Trophoblast cell (in vitro differentiated cells and primary cell): ENCODE measurements at regions not wholly inside any gene's neighbourhood (a gene's known extent, or its start where the extent isn't known, plus 50 kb on each side); places are given as distances from the start of the nearest gene placed in this dataset.

Experiments used
- DNase-seq, 2 donors: peaks; one replicate each; pipeline ENCODE4 v3.0.0-alpha.2; 2016
- H2AFZ ChIP-seq: 2 replicates; pipeline ENCODE4 v1.6.1; 2013; ENCODE audit warnings: low read length, moderate library complexity, mild to moderate bottlenecking; ENCODE audit not compliant: insufficient read depth, poor library complexity
- H2AK5ac ChIP-seq: 2 replicates; pipeline ENCODE4 v1.6.1; 2013; ENCODE audit warnings: mild to moderate bottlenecking, low read length
- H2BK120ac ChIP-seq: 2 replicates; pipeline ENCODE4 v1.6.1; 2013; ENCODE audit warnings: low read length, mild to moderate bottlenecking, moderate library complexity; ENCODE audit not compliant: insufficient read depth, poor library complexity
- H2BK12ac ChIP-seq: 2 replicates; pipeline ENCODE4 v1.6.1; 2013; ENCODE audit warnings: mild to moderate bottlenecking, low read length, moderate library complexity
- H2BK5ac ChIP-seq: 2 replicates; pipeline ENCODE4 v1.6.1; 2013; ENCODE audit warnings: low read length, low read depth, moderate library complexity, mild to moderate bottlenecking; ENCODE audit not compliant: poor library complexity
- H3K14ac ChIP-seq: 2 replicates; pipeline ENCODE4 v1.6.1; 2013; ENCODE audit warnings: mild to moderate bottlenecking, low read length
- H3K18ac ChIP-seq: 2 replicates; pipeline ENCODE4 v1.6.1; 2013; ENCODE audit warnings: mild to moderate bottlenecking, low read length
- H3K23ac ChIP-seq: 2 replicates; pipeline ENCODE4 v1.6.1; 2013; ENCODE audit warnings: low read length
- H3K27ac ChIP-seq: 2 replicates; pipeline ENCODE4 v1.5.1; 2013; ENCODE audit warnings: low read depth, mild to moderate bottlenecking, inconsistent platforms, low read length, moderate library complexity
- H3K27me3 ChIP-seq: 2 replicates; pipeline ENCODE4 v1.6.1; 2013; ENCODE audit warnings: inconsistent platforms, mild to moderate bottlenecking, low read length, moderate library complexity; ENCODE audit not compliant: insufficient read depth
- H3K36me3 ChIP-seq, 2 experiments: 1 replicate in 1 of 2; 2 replicates in 1 of 2; pipeline ENCODE4 v1.6.1; 2013; ENCODE audit warnings: low read length in 2 of 2, mild to moderate bottlenecking in 2 of 2, moderate library complexity in 1 of 2; ENCODE audit not compliant: insufficient read depth in 2 of 2, control insufficient read depth in 1 of 2
- H3K4ac ChIP-seq: 2 replicates; pipeline ENCODE4 v1.6.1; 2013; ENCODE audit warnings: low read depth, mild to moderate bottlenecking, low read length, moderate library complexity
- H3K4me1 ChIP-seq, 2 experiments: 1 replicate in 1 of 2; 2 replicates in 1 of 2; pipeline ENCODE4 v1.6.1; 2013; ENCODE audit warnings: low read length in 2 of 2, mild to moderate bottlenecking in 2 of 2, moderate library complexity in 1 of 2; ENCODE audit not compliant: insufficient read depth in 2 of 2, control insufficient read depth in 1 of 2
- H3K4me2 ChIP-seq: 2 replicates; pipeline ENCODE4 v1.6.1; 2013; ENCODE audit warnings: inconsistent platforms, mild to moderate bottlenecking, low read length, moderate library complexity
- H3K4me3 ChIP-seq: 2 replicates; pipeline ENCODE4 v1.5.1; 2013; ENCODE audit warnings: mild to moderate bottlenecking, low read depth, low read length, inconsistent platforms
- H3K79me1 ChIP-seq: one replicate; pipeline ENCODE4 v1.6.1; 2013; ENCODE audit warnings: low read length
- H3K79me2 ChIP-seq: 2 replicates; pipeline ENCODE4 v1.6.1; 2013; ENCODE audit warnings: low read length, mild to moderate bottlenecking; ENCODE audit not compliant: control insufficient read depth, insufficient read depth, poor library complexity
- H3K9ac ChIP-seq: 2 replicates; pipeline ENCODE4 v1.6.1; 2013; ENCODE audit warnings: mild to moderate bottlenecking, low read length
- H3K9me3 ChIP-seq: 2 replicates; pipeline ENCODE4 v1.6.1; 2013; ENCODE audit warnings: low read depth, mild to moderate bottlenecking, control low read depth, inconsistent platforms, low read length; ENCODE audit not compliant: insufficient read depth
- H4K12ac ChIP-seq: 2 replicates; pipeline ENCODE4 v1.6.1; 2013; ENCODE audit warnings: low read depth, mild to moderate bottlenecking, low read length, moderate library complexity
- H4K8ac ChIP-seq: 2 replicates; pipeline ENCODE4 v1.6.1; 2013; ENCODE audit warnings: low read depth, mild to moderate bottlenecking, low read length, moderate library complexity
- H4K91ac ChIP-seq: one replicate; pipeline ENCODE4 v1.6.1; 2013; ENCODE audit warnings: low read depth, mild to moderate bottlenecking, low read length, moderate library complexity
- WGBS: extraction: QIAGEN DNeasy Blood & Tissue Kit; methylation state at CpG from one replicate; pipeline ENCODE4 v1.1.7; 2013; ENCODE audit warnings: missing lambda C conversion rate; ENCODE audit not compliant: insufficient read length, insufficient coverage; ENCODE audit errors: extremely low coverage; 5-methylcytosine and 5-hydroxymethylcytosine counted together

GRCh38 chr10:111199587-111199986 lies 122.8 kb downstream of the ADRA2A start:
- no peaks in the 10 kb centered on the region for H3K9me3 ChIP-seq
- no peak overlapping the region for H3K4me2 ChIP-seq
- no peak overlapping the region for H3K9ac ChIP-seq
- H3K79me2 ChIP-seq, result no peaks in the 10 kb centered on the region
- no peak overlapping the region for H4K12ac ChIP-seq
- no peak overlapping the region for H3K18ac ChIP-seq
- no peak overlapping the region for H2AFZ ChIP-seq
- H3K79me1 ChIP-seq, result no peaks in the 10 kb centered on the region
- no peak overlapping the region for H4K8ac ChIP-seq
- no peaks in the 10 kb centered on the region for H3K27me3 ChIP-seq
- H4K91ac ChIP-seq, result no peak overlapping the region
- H2BK12ac ChIP-seq, result no peak overlapping the region
- no peak overlapping the region for H3K4ac ChIP-seq
- no peak overlapping the region for H2AK5ac ChIP-seq
- H3K4me3 ChIP-seq, result no peak overlapping the region
- no peaks in the 10 kb centered on the region for H3K36me3 ChIP-seq
- no peak overlapping the region for H2BK5ac ChIP-seq
- H2BK120ac ChIP-seq, result no peak overlapping the region
- no peaks in the 10 kb centered on the region for H3K4me1 ChIP-seq
- DNase-seq, result no peak
- WGBS, result no CpG with 5 or more reads among the region's 4 CpGs
- H3K14ac ChIP-seq, result no peak overlapping the region
- H3K27ac ChIP-seq, result no peak overlapping the region
- no peak overlapping the region for H3K23ac ChIP-seq

DNA sequence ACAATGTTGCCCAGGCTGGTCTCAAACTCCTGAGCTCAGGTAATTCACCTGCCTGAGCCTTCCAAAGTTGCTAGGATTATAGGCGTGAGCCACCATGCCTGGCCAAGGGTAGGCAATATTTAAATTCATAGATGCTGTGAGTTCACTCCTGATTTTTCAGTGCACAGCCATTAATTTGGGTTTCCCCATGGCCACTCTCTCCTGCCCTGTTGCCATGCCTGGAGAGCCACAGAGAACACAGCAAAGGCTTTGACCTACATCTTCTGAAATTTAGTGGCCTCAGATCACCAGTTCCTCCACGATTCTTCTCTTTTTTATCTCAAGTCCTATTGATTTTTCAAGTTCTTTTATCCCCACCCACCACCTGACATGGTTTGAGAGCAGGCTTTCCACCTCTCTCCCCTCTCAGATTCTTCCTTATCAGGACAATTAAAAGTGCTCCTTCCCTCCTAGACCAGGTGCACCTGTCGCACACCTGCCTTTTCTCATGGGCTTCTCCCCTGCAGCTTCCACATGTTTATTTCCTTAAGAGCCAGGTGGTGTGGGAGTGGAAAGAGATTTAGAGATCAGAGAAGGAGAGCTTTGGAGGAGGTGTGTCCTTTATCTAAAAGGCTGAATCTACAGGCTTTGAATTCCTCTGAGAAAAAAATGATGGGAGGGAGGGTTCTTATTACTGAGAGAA lies 123.8 kb downstream of the ADRA2A start:
- H3K18ac ChIP-seq, result no peak overlapping the region
- no peaks in the 10 kb centered on the region for H3K27me3 ChIP-seq
- H2BK12ac ChIP-seq, result no peak overlapping the region
- H4K91ac ChIP-seq, result no peak overlapping the region
- H2BK120ac ChIP-seq, result no peak overlapping the region
- no peak overlapping the region for H4K12ac ChIP-seq
- H3K36me3 ChIP-seq, result no peaks in the 10 kb centered on the region
- peak in 1 of 2 donors; percentile 9 for DNase-seq
- H2BK5ac ChIP-seq, result no peak overlapping the region
- H3K9me3 ChIP-seq, result no peaks in the 10 kb centered on the region
- no peak overlapping the region for H3K23ac ChIP-seq
- H3K4me2 ChIP-seq, result no peak overlapping the region
- no peak overlapping the region for H3K27ac ChIP-seq
- H3K4ac ChIP-seq, result no peak overlapping the region
- WGBS, result no CpG with 5 or more reads among the region's 3 CpGs
- H3K79me2 ChIP-seq, result no peaks in the 10 kb centered on the region
- no peak overlapping the region for H2AK5ac ChIP-seq
- no peak overlapping the region for H3K9ac ChIP-seq
- H3K4me3 ChIP-seq, result no peak overlapping the region
- H3K14ac ChIP-seq, result no peak overlapping the region
- no peak overlapping the region for H2AFZ ChIP-seq
- no peaks in the 10 kb centered on the region for H3K79me1 ChIP-seq
- no peak overlapping the region for H4K8ac ChIP-seq
- H3K4me1 ChIP-seq, result no peaks in the 10 kb centered on the region

- no CpG with 5 or more reads among the region's 2 CpGs for WGBS
Observed at GRCh38 chr10:111203615-111204014, 126.8 kb downstream of the ADRA2A start.

GRCh38 chr10:111204838-111205237 lies 128.0 kb downstream of the ADRA2A start:
- H3K4ac ChIP-seq, result no peak overlapping the region
- H2BK12ac ChIP-seq, result no peak overlapping the region
- H2BK5ac ChIP-seq, result no peak overlapping the region
- no CpG with 5 or more reads among the region's 5 CpGs for WGBS
- no peak overlapping the region for H3K4me2 ChIP-seq
- H2AFZ ChIP-seq, result no peak overlapping the region
- H4K91ac ChIP-seq, result no peak overlapping the region
- no peak overlapping the region for H3K14ac ChIP-seq
- no peak for DNase-seq
- H4K12ac ChIP-seq, result no peak overlapping the region
- H3K79me1 ChIP-seq, result no peaks in the 10 kb centered on the region
- H3K23ac ChIP-seq, result no peak overlapping the region
- no peak overlapping the region for H3K18ac ChIP-seq
- no peak overlapping the region for H2AK5ac ChIP-seq
- no peak overlapping the region for H3K9ac ChIP-seq
- H2BK120ac ChIP-seq, result no peak overlapping the region
- H4K8ac ChIP-seq, result no peak overlapping the region
- H3K9me3 ChIP-seq, result no peaks in the 10 kb centered on the region
- H3K27ac ChIP-seq, result no peak overlapping the region
- no peaks in the 10 kb centered on the region for H3K27me3 ChIP-seq
- no peaks in the 10 kb centered on the region for H3K79me2 ChIP-seq
- no peaks in the 10 kb centered on the region for H3K4me1 ChIP-seq
- H3K4me3 ChIP-seq, result no peak overlapping the region
- no peaks in the 10 kb centered on the region for H3K36me3 ChIP-seq

More at GRCh38 chr10:111203615-111204014, 126.8 kb downstream of the ADRA2A start:
- H3K18ac ChIP-seq, result no peak overlapping the region
- no peak overlapping the region for H3K9ac ChIP-seq
- no peak overlapping the region for H2AK5ac ChIP-seq
- H2BK12ac ChIP-seq, result no peak overlapping the region
- no peak overlapping the region for H2AFZ ChIP-seq
- H3K79me2 ChIP-seq, result no peaks in the 10 kb centered on the region
- H4K8ac ChIP-seq, result no peak overlapping the region
- no peak overlapping the region for H4K91ac ChIP-seq
- no peak overlapping the region for H3K4ac ChIP-seq
- no peaks in the 10 kb centered on the region for H3K36me3 ChIP-seq
- no peak overlapping the region for H3K23ac ChIP-seq
- no peak overlapping the region for H3K14ac ChIP-seq
- no peaks in the 10 kb centered on the region for H3K4me1 ChIP-seq
- no peak overlapping the region for H3K4me2 ChIP-seq
- H3K4me3 ChIP-seq, result no peak overlapping the region
- no peak overlapping the region for H3K27ac ChIP-seq
- DNase-seq, result no peak
- H3K79me1 ChIP-seq, result no peaks in the 10 kb centered on the region
- H4K12ac ChIP-seq, result no peak overlapping the region
- no peaks in the 10 kb centered on the region for H3K9me3 ChIP-seq
- no peaks in the 10 kb centered on the region for H3K27me3 ChIP-seq
- no peak overlapping the region for H2BK120ac ChIP-seq
- no peak overlapping the region for H2BK5ac ChIP-seq
